Fibroblast of lung (primary cell): ENCODE measurements at regions not wholly inside any gene's neighbourhood (a gene's known extent, or its start where the extent isn't known, plus 50 kb on each side); places are given as distances from the start of the nearest gene placed in this dataset.
A peak's percentile ranks its signal among the peaks of the same experiment; 100 is the strongest.

ENCODE experiments used
- DNase-seq, 2 donors: peaks; one replicate each; pipeline versions ENCODE4 v3.0.0 to v3.0.0-alpha.2; 2010; ENCODE audit warnings: low read depth in 2 of 2
- H2AFZ ChIP-seq: 2 replicates; pipeline ENCODE4 v1.5.1; 2012; ENCODE audit warnings: low read length, control low read depth, inconsistent platforms
- H3K27ac ChIP-seq: 2 replicates; pipeline ENCODE4 v1.5.1; 2011; ENCODE audit warnings: low read length, control low read depth; ENCODE audit not compliant: insufficient read depth
- H3K27me3 ChIP-seq: 2 replicates; pipeline ENCODE4 v1.5.1; 2011; ENCODE audit warnings: mild to moderate bottlenecking, low read length; ENCODE audit not compliant: control insufficient read depth, insufficient read depth
- H3K36me3 ChIP-seq: 2 replicates; pipeline ENCODE4 v1.5.1; 2011; ENCODE audit warnings: low read length; ENCODE audit not compliant: control insufficient read depth, insufficient read depth
- H3K4me1 ChIP-seq: 2 replicates; pipeline ENCODE4 v1.5.1; 2011; ENCODE audit warnings: low read length; ENCODE audit not compliant: control insufficient read depth, insufficient read depth; ENCODE audit errors: extremely low read depth
- H3K4me2 ChIP-seq: 2 replicates; pipeline ENCODE4 v1.5.1; 2011; ENCODE audit warnings: low read length, control low read depth; ENCODE audit not compliant: insufficient read depth; ENCODE audit errors: extremely low read depth
- H3K4me3 ChIP-seq, 4 experiments: fragments of 200-600 bp in 1 of 4; sonication (generic) in 1 of 4; replicated peaks in 1 of 4; 2 replicates each; pipeline ENCODE4 v1.5.1; 2011 to 2016; ENCODE audit warnings: low read length in 4 of 4, low read depth in 3 of 4, mild to moderate bottlenecking in 3 of 4, control low read depth in 2 of 4, inconsistent platforms in 1 of 4, mixed read lengths in 1 of 4; ENCODE audit not compliant: insufficient read depth in 1 of 4; ENCODE audit errors: control extremely low read depth in 1 of 4
- H3K79me2 ChIP-seq: 2 replicates; pipeline ENCODE4 v1.5.1; 2012; ENCODE audit warnings: mild to moderate bottlenecking, low read length, inconsistent platforms; ENCODE audit not compliant: control insufficient read depth, insufficient read depth
- H3K9ac ChIP-seq: 2 replicates; pipeline ENCODE4 v1.5.1; 2011; ENCODE audit warnings: mild to moderate bottlenecking, low read length, control low read depth; ENCODE audit not compliant: insufficient read depth
- H3K9me3 ChIP-seq: 2 replicates; pipeline ENCODE4 v1.5.1; 2012; ENCODE audit warnings: low read depth, low read length; ENCODE audit not compliant: control insufficient read depth, insufficient read depth
- H4K20me1 ChIP-seq: 2 replicates; pipeline ENCODE4 v1.5.1; 2011; ENCODE audit warnings: low read length; ENCODE audit not compliant: control insufficient read depth, insufficient read depth; ENCODE audit errors: extremely low read depth
- EZH2 ChIP-seq: IDR thresholded peaks from 2 replicates; pipeline ENCODE4 v1.5.1; 2012; ENCODE audit warnings: low read length, control low read depth, mild to moderate bottlenecking; ENCODE audit errors: missing control alignments
- TF ChIP-seq, protein P1 (sequence below), 2 donors: IDR thresholded peaks in 1 of 2; conservative IDR thresholded peaks in 1 of 2; 1 replicate in 1 of 2; 2 replicates in 1 of 2; pipeline ENCODE4 v1.5.1; 2011 to 2012; ENCODE audit warnings: low read length in 2 of 2, control low read depth in 1 of 2, inconsistent platforms in 1 of 2, low read depth in 1 of 2, mild to moderate bottlenecking in 1 of 2

DNA sequence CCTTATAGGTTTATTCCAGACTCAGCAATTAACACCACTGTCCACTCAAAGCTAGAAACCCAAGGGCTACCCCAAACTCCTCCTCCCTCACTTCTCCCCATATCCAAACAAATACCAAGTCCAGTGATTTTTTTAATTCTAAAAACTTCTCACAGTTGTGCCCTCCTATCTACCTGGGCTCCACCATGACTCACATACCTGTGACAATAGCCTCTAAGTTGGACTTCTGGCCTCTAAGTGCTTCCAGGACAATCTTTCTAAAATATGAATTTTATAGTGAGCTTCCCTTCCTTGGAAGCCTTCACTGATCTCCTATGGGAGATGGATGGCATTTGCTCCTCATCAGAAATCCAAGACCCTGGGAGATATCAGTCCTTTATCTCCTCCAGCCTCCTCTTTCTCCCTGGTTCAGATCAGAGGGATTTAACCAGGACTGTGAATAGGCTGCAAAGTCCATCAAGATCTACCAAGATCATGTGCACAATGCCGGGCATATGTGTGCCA, 219.3 kb downstream of the TOMM20 start:
- Histone ChIP-seq H4K20me1 (no peaks in the 10 kb centered on the region), H3K27ac (no peak overlapping the region), H3K4me1 (peaks cover 2% of the 10 kb centered on the region), H3K27me3 (no peaks in the 10 kb centered on the region), H3K4me3 (no peak overlapping the region), H3K4me2 (no peak overlapping the region), H3K9ac (no peak overlapping the region), H3K79me2 (no peaks in the 10 kb centered on the region), H3K9me3 (no peaks in the 10 kb centered on the region), H3K36me3 (no peaks in the 10 kb centered on the region), H2AFZ (no peak overlapping the region)
- no peak for DNase-seq
- TF ChIP-seq, protein P1, sequence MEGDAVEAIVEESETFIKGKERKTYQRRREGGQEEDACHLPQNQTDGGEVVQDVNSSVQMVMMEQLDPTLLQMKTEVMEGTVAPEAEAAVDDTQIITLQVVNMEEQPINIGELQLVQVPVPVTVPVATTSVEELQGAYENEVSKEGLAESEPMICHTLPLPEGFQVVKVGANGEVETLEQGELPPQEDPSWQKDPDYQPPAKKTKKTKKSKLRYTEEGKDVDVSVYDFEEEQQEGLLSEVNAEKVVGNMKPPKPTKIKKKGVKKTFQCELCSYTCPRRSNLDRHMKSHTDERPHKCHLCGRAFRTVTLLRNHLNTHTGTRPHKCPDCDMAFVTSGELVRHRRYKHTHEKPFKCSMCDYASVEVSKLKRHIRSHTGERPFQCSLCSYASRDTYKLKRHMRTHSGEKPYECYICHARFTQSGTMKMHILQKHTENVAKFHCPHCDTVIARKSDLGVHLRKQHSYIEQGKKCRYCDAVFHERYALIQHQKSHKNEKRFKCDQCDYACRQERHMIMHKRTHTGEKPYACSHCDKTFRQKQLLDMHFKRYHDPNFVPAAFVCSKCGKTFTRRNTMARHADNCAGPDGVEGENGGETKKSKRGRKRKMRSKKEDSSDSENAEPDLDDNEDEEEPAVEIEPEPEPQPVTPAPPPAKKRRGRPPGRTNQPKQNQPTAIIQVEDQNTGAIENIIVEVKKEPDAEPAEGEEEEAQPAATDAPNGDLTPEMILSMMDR (conservative IDR thresholded peaks at IDR 0.05 in 1 of 2, IDR thresholded peaks at IDR 0.05 in 1 of 2; ENCODE audit: low read depth in 1 of 2, low read length in 2 of 2) = no peak

DNA sequence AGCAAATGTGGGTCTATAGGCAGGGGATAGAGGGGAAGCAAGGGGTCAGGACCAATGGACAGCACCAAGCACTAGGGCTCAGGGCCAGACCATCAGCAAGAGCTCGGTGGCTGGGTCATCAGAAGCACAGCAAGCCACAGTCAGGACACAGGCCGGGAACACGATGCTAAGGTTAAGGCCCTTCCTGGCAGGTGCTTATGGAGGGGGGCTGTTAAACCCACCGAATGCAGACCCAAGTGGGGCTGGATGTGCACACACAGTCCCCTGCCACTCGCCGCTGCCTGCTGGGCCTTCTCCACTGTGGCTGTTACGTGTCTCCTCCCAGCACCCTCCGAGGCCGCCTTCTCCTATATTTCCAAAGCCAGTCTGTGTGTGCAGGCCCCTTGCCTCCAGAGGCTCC, 220.1 kb downstream of the TOMM20 start:
- H3K27ac ChIP-seq = peak overlapping the region; percentile 30
- no peak for DNase-seq
- no peak for TF ChIP-seq EZH2
- TF ChIP-seq, protein P1 (conservative IDR thresholded peaks at IDR 0.05 in 1 of 2, IDR thresholded peaks at IDR 0.05 in 1 of 2; ENCODE audit: low read depth in 1 of 2, low read length in 2 of 2) = no peak
- no peak overlapping the region for H3K4me3 ChIP-seq
- no peak overlapping the region for H2AFZ ChIP-seq
- no peaks in the 10 kb centered on the region for H3K36me3 ChIP-seq
- no peaks in the 10 kb centered on the region for H4K20me1 ChIP-seq
- peak overlapping the region; percentile 82 for H3K4me2 ChIP-seq
- H3K27me3 ChIP-seq = no peaks in the 10 kb centered on the region
- no peak overlapping the region for H3K9ac ChIP-seq
- no peaks in the 10 kb centered on the region for H3K9me3 ChIP-seq
- no peaks in the 10 kb centered on the region for H3K79me2 ChIP-seq
- peaks cover 2% of the 10 kb centered on the region for H3K4me1 ChIP-seq

GRCh38 chr1:234907940-234908405, 220.7 kb downstream of the TOMM20 start:
- Histone ChIP-seq H3K4me2 (peak overlapping the region; percentile 82), H3K27me3 (no peaks in the 10 kb centered on the region), H3K36me3 (no peaks in the 10 kb centered on the region), H2AFZ (peak overlapping the region; percentile 16), H3K9me3 (no peaks in the 10 kb centered on the region), H3K4me1 (peaks cover 2% of the 10 kb centered on the region), H3K9ac (no peak overlapping the region), H3K79me2 (no peaks in the 10 kb centered on the region), H3K4me3 (no peak overlapping the region), H3K27ac (peak overlapping the region; percentile 30), H4K20me1 (no peaks in the 10 kb centered on the region)
- TF ChIP-seq, protein P1 (conservative IDR thresholded peaks at IDR 0.05 in 1 of 2, IDR thresholded peaks at IDR 0.05 in 1 of 2; ENCODE audit: low read depth in 1 of 2, low read length in 2 of 2) = no peak
- TF ChIP-seq EZH2 = no peak
- peak; percentile 72 to 92 for DNase-seq
